PC-3 (cell line): ENCODE measurements at regions not wholly inside any gene's neighbourhood (a gene's known extent, or its start where the extent isn't known, plus 50 kb on each side); places are given as distances from the start of the nearest gene placed in this dataset.

Source experiments
- EZH2 ChIP-seq: fragments of 300-600 bp; sonication (generic); IDR thresholded peaks from one replicate; pipeline ENCODE4 v1.6.1; 2017; ENCODE audit warnings: antibody characterized with exemption, mild to moderate bottlenecking, low read length; ENCODE audit not compliant: unreplicated experiment
- TF ChIP-seq, protein P1 (sequence below): fragments of 300-600 bp; sonication (generic); conservative IDR thresholded peaks from 2 replicates; pipeline ENCODE4 v1.5.1; 2017; ENCODE audit warnings: antibody characterized with exemption, low read depth, mild to moderate bottlenecking, low read length

DNA sequence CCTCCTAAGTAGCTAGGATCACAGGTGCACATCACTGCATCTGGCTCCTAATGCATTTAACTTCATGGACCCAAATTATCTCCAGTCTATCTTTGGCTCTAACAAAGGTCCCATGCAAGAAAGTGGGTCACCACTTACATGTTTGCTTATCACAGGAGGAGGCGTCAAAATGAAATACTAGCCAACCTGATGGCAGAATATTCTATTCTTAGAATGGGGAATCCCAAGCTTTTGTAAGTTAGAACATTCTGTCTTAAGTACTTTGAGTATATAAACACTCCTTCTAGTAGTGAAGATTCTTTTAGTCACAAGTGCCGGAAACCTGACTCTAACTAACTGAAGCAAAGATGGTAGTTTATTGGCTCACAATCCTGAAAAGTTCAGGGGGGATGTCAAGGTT, 72.0 kb upstream of the ADAMTS9 start:
- TF ChIP-seq, protein P1, sequence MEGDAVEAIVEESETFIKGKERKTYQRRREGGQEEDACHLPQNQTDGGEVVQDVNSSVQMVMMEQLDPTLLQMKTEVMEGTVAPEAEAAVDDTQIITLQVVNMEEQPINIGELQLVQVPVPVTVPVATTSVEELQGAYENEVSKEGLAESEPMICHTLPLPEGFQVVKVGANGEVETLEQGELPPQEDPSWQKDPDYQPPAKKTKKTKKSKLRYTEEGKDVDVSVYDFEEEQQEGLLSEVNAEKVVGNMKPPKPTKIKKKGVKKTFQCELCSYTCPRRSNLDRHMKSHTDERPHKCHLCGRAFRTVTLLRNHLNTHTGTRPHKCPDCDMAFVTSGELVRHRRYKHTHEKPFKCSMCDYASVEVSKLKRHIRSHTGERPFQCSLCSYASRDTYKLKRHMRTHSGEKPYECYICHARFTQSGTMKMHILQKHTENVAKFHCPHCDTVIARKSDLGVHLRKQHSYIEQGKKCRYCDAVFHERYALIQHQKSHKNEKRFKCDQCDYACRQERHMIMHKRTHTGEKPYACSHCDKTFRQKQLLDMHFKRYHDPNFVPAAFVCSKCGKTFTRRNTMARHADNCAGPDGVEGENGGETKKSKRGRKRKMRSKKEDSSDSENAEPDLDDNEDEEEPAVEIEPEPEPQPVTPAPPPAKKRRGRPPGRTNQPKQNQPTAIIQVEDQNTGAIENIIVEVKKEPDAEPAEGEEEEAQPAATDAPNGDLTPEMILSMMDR: no peak
- TF ChIP-seq EZH2: no peak
